Trophoblast cell (in vitro differentiated cells and primary cell): ENCODE measurements at regions not wholly inside any gene's neighbourhood (a gene's known extent, or its start where the extent isn't known, plus 50 kb on each side); places are given as distances from the start of the nearest gene placed in this dataset.

Source experiments
- DNase-seq, 2 donors: peaks; one replicate each; pipeline ENCODE4 v3.0.0-alpha.2; 2016
- H2AFZ ChIP-seq: 2 replicates; pipeline ENCODE4 v1.6.1; 2013; ENCODE audit warnings: low read length, moderate library complexity, mild to moderate bottlenecking; ENCODE audit not compliant: insufficient read depth, poor library complexity
- H2AK5ac ChIP-seq: 2 replicates; pipeline ENCODE4 v1.6.1; 2013; ENCODE audit warnings: mild to moderate bottlenecking, low read length
- H2BK120ac ChIP-seq: 2 replicates; pipeline ENCODE4 v1.6.1; 2013; ENCODE audit warnings: low read length, mild to moderate bottlenecking, moderate library complexity; ENCODE audit not compliant: insufficient read depth, poor library complexity
- H2BK12ac ChIP-seq: 2 replicates; pipeline ENCODE4 v1.6.1; 2013; ENCODE audit warnings: mild to moderate bottlenecking, low read length, moderate library complexity
- H2BK5ac ChIP-seq: 2 replicates; pipeline ENCODE4 v1.6.1; 2013; ENCODE audit warnings: low read length, low read depth, moderate library complexity, mild to moderate bottlenecking; ENCODE audit not compliant: poor library complexity
- H3K14ac ChIP-seq: 2 replicates; pipeline ENCODE4 v1.6.1; 2013; ENCODE audit warnings: mild to moderate bottlenecking, low read length
- H3K18ac ChIP-seq: 2 replicates; pipeline ENCODE4 v1.6.1; 2013; ENCODE audit warnings: mild to moderate bottlenecking, low read length
- H3K23ac ChIP-seq: 2 replicates; pipeline ENCODE4 v1.6.1; 2013; ENCODE audit warnings: low read length
- H3K27ac ChIP-seq: 2 replicates; pipeline ENCODE4 v1.5.1; 2013; ENCODE audit warnings: low read depth, mild to moderate bottlenecking, inconsistent platforms, low read length, moderate library complexity
- H3K27me3 ChIP-seq: 2 replicates; pipeline ENCODE4 v1.6.1; 2013; ENCODE audit warnings: inconsistent platforms, mild to moderate bottlenecking, low read length, moderate library complexity; ENCODE audit not compliant: insufficient read depth
- H3K36me3 ChIP-seq, 2 experiments: 1 replicate in 1 of 2; 2 replicates in 1 of 2; pipeline ENCODE4 v1.6.1; 2013; ENCODE audit warnings: low read length in 2 of 2, mild to moderate bottlenecking in 2 of 2, moderate library complexity in 1 of 2; ENCODE audit not compliant: insufficient read depth in 2 of 2, control insufficient read depth in 1 of 2
- H3K4ac ChIP-seq: 2 replicates; pipeline ENCODE4 v1.6.1; 2013; ENCODE audit warnings: low read depth, mild to moderate bottlenecking, low read length, moderate library complexity
- H3K4me1 ChIP-seq, 2 experiments: 1 replicate in 1 of 2; 2 replicates in 1 of 2; pipeline ENCODE4 v1.6.1; 2013; ENCODE audit warnings: low read length in 2 of 2, mild to moderate bottlenecking in 2 of 2, moderate library complexity in 1 of 2; ENCODE audit not compliant: insufficient read depth in 2 of 2, control insufficient read depth in 1 of 2
- H3K4me2 ChIP-seq: 2 replicates; pipeline ENCODE4 v1.6.1; 2013; ENCODE audit warnings: inconsistent platforms, mild to moderate bottlenecking, low read length, moderate library complexity
- H3K4me3 ChIP-seq: 2 replicates; pipeline ENCODE4 v1.5.1; 2013; ENCODE audit warnings: mild to moderate bottlenecking, low read depth, low read length, inconsistent platforms
- H3K79me1 ChIP-seq: one replicate; pipeline ENCODE4 v1.6.1; 2013; ENCODE audit warnings: low read length
- H3K79me2 ChIP-seq: 2 replicates; pipeline ENCODE4 v1.6.1; 2013; ENCODE audit warnings: low read length, mild to moderate bottlenecking; ENCODE audit not compliant: control insufficient read depth, insufficient read depth, poor library complexity
- H3K9ac ChIP-seq: 2 replicates; pipeline ENCODE4 v1.6.1; 2013; ENCODE audit warnings: mild to moderate bottlenecking, low read length
- H3K9me3 ChIP-seq: 2 replicates; pipeline ENCODE4 v1.6.1; 2013; ENCODE audit warnings: low read depth, mild to moderate bottlenecking, control low read depth, inconsistent platforms, low read length; ENCODE audit not compliant: insufficient read depth
- H4K12ac ChIP-seq: 2 replicates; pipeline ENCODE4 v1.6.1; 2013; ENCODE audit warnings: low read depth, mild to moderate bottlenecking, low read length, moderate library complexity
- H4K8ac ChIP-seq: 2 replicates; pipeline ENCODE4 v1.6.1; 2013; ENCODE audit warnings: low read depth, mild to moderate bottlenecking, low read length, moderate library complexity
- H4K91ac ChIP-seq: one replicate; pipeline ENCODE4 v1.6.1; 2013; ENCODE audit warnings: low read depth, mild to moderate bottlenecking, low read length, moderate library complexity
- WGBS: extraction: QIAGEN DNeasy Blood & Tissue Kit; methylation state at CpG from one replicate; pipeline ENCODE4 v1.1.7; 2013; ENCODE audit warnings: missing lambda C conversion rate; ENCODE audit not compliant: insufficient read length, insufficient coverage; ENCODE audit errors: extremely low coverage; 5-methylcytosine and 5-hydroxymethylcytosine counted together

GRCh38 chr18:48473816-48474215, 64.6 kb upstream of the ZBTB7C start:
- no CpG with 5 or more reads among the region's 1 CpG for WGBS
- H2AFZ ChIP-seq, result no peak overlapping the region
- H2AK5ac ChIP-seq, result no peak overlapping the region
- H4K12ac ChIP-seq, result no peak overlapping the region
- peaks cover 3% of the 10 kb centered on the region for H3K9me3 ChIP-seq
- H3K18ac ChIP-seq, result no peak overlapping the region
- H4K91ac ChIP-seq, result no peak overlapping the region
- no peak overlapping the region for H3K4me3 ChIP-seq
- H3K79me2 ChIP-seq, result no peaks in the 10 kb centered on the region
- no peaks in the 10 kb centered on the region for H3K36me3 ChIP-seq
- no peak overlapping the region for H3K14ac ChIP-seq
- no peak overlapping the region for H2BK5ac ChIP-seq
- no peaks in the 10 kb centered on the region for H3K27me3 ChIP-seq
- H3K79me1 ChIP-seq, result no peaks in the 10 kb centered on the region
- no peak overlapping the region for H4K8ac ChIP-seq
- no peak overlapping the region for H3K9ac ChIP-seq
- peaks cover 0 to 3% of the 10 kb centered on the region in 2 experiments for H3K4me1 ChIP-seq
- no peak overlapping the region for H3K27ac ChIP-seq
- H2BK12ac ChIP-seq, result no peak overlapping the region
- H3K4ac ChIP-seq, result no peak overlapping the region
- H3K4me2 ChIP-seq, result no peak overlapping the region
- H2BK120ac ChIP-seq, result no peak overlapping the region
- no peak overlapping the region for H3K23ac ChIP-seq
- DNase-seq, result peak in 1 of 2 donors; percentile 51

DNA sequence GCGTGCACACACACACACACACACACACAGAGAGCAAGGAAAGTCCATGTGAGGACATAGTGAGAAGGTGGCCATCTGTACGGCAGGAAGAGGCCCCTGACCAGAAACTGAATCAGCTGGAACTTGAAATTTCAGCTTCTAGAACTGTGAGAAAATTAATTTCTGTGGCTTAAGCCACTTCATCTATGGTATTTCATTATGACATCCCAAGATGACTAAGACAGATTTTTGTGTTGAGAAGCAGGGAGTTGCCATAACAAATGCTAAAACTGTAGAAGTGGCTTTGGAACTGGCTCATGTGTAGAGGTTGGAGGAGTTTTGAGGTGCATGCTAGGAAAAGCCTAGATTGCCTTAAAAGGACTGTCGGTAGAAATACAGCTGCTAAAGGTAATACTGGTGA, 63.4 kb upstream of the ZBTB7C start:
- no peak overlapping the region for H3K4me2 ChIP-seq
- no peaks in the 10 kb centered on the region for H3K9me3 ChIP-seq
- H3K79me2 ChIP-seq, result no peaks in the 10 kb centered on the region
- no peak overlapping the region for H3K27ac ChIP-seq
- no peak overlapping the region for H3K23ac ChIP-seq
- H3K14ac ChIP-seq, result no peak overlapping the region
- no peak overlapping the region for H2AFZ ChIP-seq
- no peak overlapping the region for H3K4me3 ChIP-seq
- H2BK12ac ChIP-seq, result no peak overlapping the region
- H3K9ac ChIP-seq, result no peak overlapping the region
- H3K4me1 ChIP-seq, result peaks cover 0 to 3% of the 10 kb centered on the region in 2 experiments
- no peaks in the 10 kb centered on the region for H3K79me1 ChIP-seq
- no peak overlapping the region for H4K12ac ChIP-seq
- H3K27me3 ChIP-seq, result no peaks in the 10 kb centered on the region
- no CpG with 5 or more reads among the region's 3 CpGs for WGBS
- H4K8ac ChIP-seq, result no peak overlapping the region
- H2BK5ac ChIP-seq, result no peak overlapping the region
- H2AK5ac ChIP-seq, result no peak overlapping the region
- no peak overlapping the region for H2BK120ac ChIP-seq
- no peak overlapping the region for H3K18ac ChIP-seq
- DNase-seq, result peak in 1 of 2 donors; percentile 72
- no peak overlapping the region for H3K4ac ChIP-seq
- no peaks in the 10 kb centered on the region for H3K36me3 ChIP-seq
- no peak overlapping the region for H4K91ac ChIP-seq

- Histone ChIP-seq H3K18ac (no peak overlapping the region), H2AFZ (no peak overlapping the region), H3K4me2 (no peak overlapping the region), H3K9ac (no peak overlapping the region), H4K12ac (no peak overlapping the region), H2BK12ac (no peak overlapping the region), H4K8ac (no peak overlapping the region), H2AK5ac (no peak overlapping the region), H3K23ac (no peak overlapping the region), H2BK5ac (no peak overlapping the region), H3K27ac (peak overlapping the region; percentile 8), H3K9me3 (no peaks in the 10 kb centered on the region), H3K79me1 (no peaks in the 10 kb centered on the region), H3K4me3 (no peak overlapping the region), H2BK120ac (peak overlapping the region; percentile 3), H3K4ac (no peak overlapping the region), H3K4me1 (peaks cover 0 to 3% of the 10 kb centered on the region in 2 experiments), H3K27me3 (no peaks in the 10 kb centered on the region), H4K91ac (peak overlapping the region; percentile 10), H3K79me2 (no peaks in the 10 kb centered on the region), H3K36me3 (no peaks in the 10 kb centered on the region), H3K14ac (no peak overlapping the region)
- peak in 1 of 2 donors; percentile 63 for DNase-seq
- no CpG with 5 or more reads among the region's 5 CpGs for WGBS
These were observed 61.4 kb upstream of the ZBTB7C start for GRCh38 chr18:48470484-48471180.

GRCh38 chr18:48468151-48468550, 59.0 kb upstream of the ZBTB7C start:
- peak overlapping the region; percentile 9 for H4K8ac ChIP-seq
- H3K9ac ChIP-seq, result no peak overlapping the region
- no peaks in the 10 kb centered on the region for H3K9me3 ChIP-seq
- H3K23ac ChIP-seq, result no peak overlapping the region
- WGBS, result no CpG with 5 or more reads among the region's 2 CpGs
- no peak overlapping the region for H2BK12ac ChIP-seq
- no peak overlapping the region for H4K91ac ChIP-seq
- peak overlapping the region; percentile 25 for H2BK120ac ChIP-seq
- no peak overlapping the region for H2AFZ ChIP-seq
- no peak overlapping the region for H4K12ac ChIP-seq
- no peak overlapping the region for H2AK5ac ChIP-seq
- no peak overlapping the region for H3K14ac ChIP-seq
- H3K27ac ChIP-seq, result no peak overlapping the region
- no peaks in the 10 kb centered on the region for H3K27me3 ChIP-seq
- peaks cover 0 to 3% of the 10 kb centered on the region in 2 experiments for H3K4me1 ChIP-seq
- no peaks in the 10 kb centered on the region for H3K36me3 ChIP-seq
- no peak overlapping the region for H3K4ac ChIP-seq
- peak; percentile 41 to 62 for DNase-seq
- no peak overlapping the region for H3K4me2 ChIP-seq
- H3K79me1 ChIP-seq, result no peaks in the 10 kb centered on the region
- H2BK5ac ChIP-seq, result no peak overlapping the region
- no peaks in the 10 kb centered on the region for H3K79me2 ChIP-seq
- H3K4me3 ChIP-seq, result no peak overlapping the region
- no peak overlapping the region for H3K18ac ChIP-seq
